ENCODE measurements at regions not wholly inside any gene's neighbourhood (a gene's known extent, or its start where the extent isn't known, plus 50 kb on each side); places are given as distances from the start of the nearest gene placed in this dataset.

- Histone ChIP-seq H3K56ac (ENCODE audit: insufficient read length, low read depth, low read length) (no peak overlapping the region), H3K4me2 (ENCODE audit: insufficient read depth, insufficient read length, low read length) (no peak overlapping the region), H3K4me1 (ENCODE audit: insufficient read depth, low read length) (no peaks in the 10 kb centered on the region), H4K20me1 (ENCODE audit: control insufficient read depth, insufficient read depth, insufficient read length) (no peaks in the 10 kb centered on the region), H3K23ac (ENCODE audit: insufficient read length, low read depth, low read length) (no peak overlapping the region), H3K27ac (ENCODE audit: insufficient read length, low read depth, low read length) (no peak overlapping the region), H2BK120ac (ENCODE audit: low read depth, low read length, poor library complexity, severe bottlenecking) (no peak overlapping the region), H2BK12ac (ENCODE audit: insufficient read length, low read depth, low read length) (no peak overlapping the region), H3K14ac (ENCODE audit: insufficient read depth, low read length) (no peak overlapping the region), H3K9me3 (ENCODE audit: control insufficient read depth, low read depth, low read length) (no peaks in the 10 kb centered on the region), H2AFZ (ENCODE audit: low read length) (no peak overlapping the region), H2BK5ac (ENCODE audit: insufficient read length, low read length) (no peak overlapping the region), H2AK5ac (ENCODE audit: insufficient read length, low read length) (no peak overlapping the region), H2BK20ac (ENCODE audit: low read depth, low read length, poor library complexity, severe bottlenecking) (no peak overlapping the region), H3T11ph (ENCODE audit: low read length) (no peak overlapping the region), H3K79me1 (ENCODE audit: insufficient read depth, low read depth, low read length, poor library complexity, severe bottlenecking) (no peaks in the 10 kb centered on the region), H3K23me2 (ENCODE audit: insufficient read length, low read depth, low read length, poor library complexity, severe bottlenecking) (no peaks in the 10 kb centered on the region), H4K8ac (replicated peaks; ENCODE audit: insufficient read length, low read depth, low read length) (no peak overlapping the region), H3K4ac (ENCODE audit: low read depth, low read length) (no peak overlapping the region), H4K5ac (ENCODE audit: insufficient read length, low read depth, low read length) (no peak overlapping the region), H3K9ac (ENCODE audit: extremely low read depth, insufficient read length, low read length) (no peak overlapping the region), H4K91ac (ENCODE audit: insufficient read length, low read depth, low read length) (no peak overlapping the region), H3K18ac (ENCODE audit: insufficient read length, low read depth, low read length) (no peak overlapping the region), H3K27me3 (ENCODE audit: insufficient read depth, low read length) (no peaks in the 10 kb centered on the region), H3K79me2 (ENCODE audit: insufficient read depth, low read length) (no peaks in the 10 kb centered on the region), H2BK15ac (ENCODE audit: low read depth, low read length) (no peak overlapping the region)
- Mint-ChIP-seq H3K4me3 (no peak overlapping the region), H3K9me3 (no peaks in the 10 kb centered on the region; a peak in 1 of 5 replicates), H3K27me3 (ENCODE audit: low read depth) (peaks cover 1% of the 10 kb centered on the region; the same call in 1 of the 2 replicates), H3K27ac (no peak overlapping the region), H3K36me3 (ENCODE audit: insufficient read depth in 1 of 3, low read depth in 3 of 3) (no peaks in the 10 kb centered on the region), H3K4me1 (0 out of 4 replicates have a peak, but pooled peaks cover 0 to 2% of the 10 kb centered on the region in 2 experiments)
- no peak for DNase-seq
- TF ChIP-seq CTCF (conservative IDR thresholded peaks at IDR 0.05) = no peak
These were observed 361.1 kb upstream of the PTCHD4 start for GRCh38 chr6:48472091-48472490.

All from H9 (cell line).